ENCODE measurements at regions not wholly inside any gene's neighbourhood (a gene's known extent, or its start where the extent isn't known, plus 50 kb on each side); places are given as distances from the start of the nearest gene placed in this dataset.

DNA sequence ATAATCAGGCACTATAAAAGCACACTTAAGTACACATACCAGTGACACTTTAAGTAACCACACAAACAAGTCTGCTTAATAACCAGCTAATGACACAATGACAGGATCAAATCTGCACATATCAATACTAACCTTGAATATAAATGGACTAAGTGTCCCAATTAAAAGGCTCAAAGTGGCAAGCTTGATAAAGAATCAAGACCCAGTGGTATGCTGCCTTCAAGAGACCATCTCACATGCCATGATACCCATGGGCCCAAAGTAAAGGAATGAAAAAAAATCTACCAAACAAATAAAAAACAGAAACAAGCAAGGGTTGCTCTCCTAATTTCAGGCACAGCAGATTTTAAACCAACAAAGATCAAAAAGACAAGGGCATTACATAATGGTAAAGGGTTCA, 470.4 kb downstream of the TRHDE start:
- Mint-ChIP-seq H3K27ac (no peak overlapping the region), H3K36me3 (ENCODE audit: low read depth) (peaks cover 13% of the 10 kb centered on the region; the same call in 2 of the 3 replicates), H3K27me3 (ENCODE audit: insufficient read depth, low read depth, poor library complexity) (no peaks in the 10 kb centered on the region), H3K4me1 (no peaks in the 10 kb centered on the region; the same call in 2 of the 3 replicates), H3K4me3 (no peak overlapping the region), H3K9me3 (peaks cover 10% of the 10 kb centered on the region)
- Histone ChIP-seq H4K20me1 (replicated peaks; ENCODE audit: insufficient read depth) (no peaks in the 10 kb centered on the region), H3K9me2 (ENCODE audit: insufficient read depth) (peaks cover 13% of the 10 kb centered on the region; the same call in 1 of the 2 replicates), H3F3A (replicated peaks; ENCODE audit: low read depth) (no peaks in the 10 kb centered on the region), H3K4me1 (ENCODE audit: insufficient read depth) (no peaks in the 10 kb centered on the region), H3K36me3 (ENCODE audit: insufficient read depth) (no peaks in the 10 kb centered on the region), H3K79me2 (replicated peaks; ENCODE audit: insufficient read depth) (no peaks in the 10 kb centered on the region), H3K4me2 (no peak overlapping the region), H3K27me3 (ENCODE audit: insufficient read depth) (no peaks in the 10 kb centered on the region), H3K4me3 (no peak overlapping the region), H3K27ac (ENCODE audit: low read depth) (no peak overlapping the region), H2AFZ (no peak overlapping the region)
- ATAC-seq (no peak), DNase-seq (ENCODE audit: low spot score) (no peak)
- no peak for TF ChIP-seq EZH2 (IDR thresholded peaks at IDR 0.05; ENCODE audit: low read depth, unreplicated experiment)
- TF ChIP-seq POLR2AphosphoS5 (IDR thresholded peaks at IDR 0.05; ENCODE audit: low read depth), result no peak
- TF ChIP-seq CREB1 (CRISPR knock-in tag; IDR thresholded peaks at IDR 0.05; ENCODE audit: low read depth), result no peak
- no peak for TF ChIP-seq NANOG (IDR thresholded peaks at IDR 0.05; ENCODE audit: borderline replicate concordance)
- TF ChIP-seq, protein P1, sequence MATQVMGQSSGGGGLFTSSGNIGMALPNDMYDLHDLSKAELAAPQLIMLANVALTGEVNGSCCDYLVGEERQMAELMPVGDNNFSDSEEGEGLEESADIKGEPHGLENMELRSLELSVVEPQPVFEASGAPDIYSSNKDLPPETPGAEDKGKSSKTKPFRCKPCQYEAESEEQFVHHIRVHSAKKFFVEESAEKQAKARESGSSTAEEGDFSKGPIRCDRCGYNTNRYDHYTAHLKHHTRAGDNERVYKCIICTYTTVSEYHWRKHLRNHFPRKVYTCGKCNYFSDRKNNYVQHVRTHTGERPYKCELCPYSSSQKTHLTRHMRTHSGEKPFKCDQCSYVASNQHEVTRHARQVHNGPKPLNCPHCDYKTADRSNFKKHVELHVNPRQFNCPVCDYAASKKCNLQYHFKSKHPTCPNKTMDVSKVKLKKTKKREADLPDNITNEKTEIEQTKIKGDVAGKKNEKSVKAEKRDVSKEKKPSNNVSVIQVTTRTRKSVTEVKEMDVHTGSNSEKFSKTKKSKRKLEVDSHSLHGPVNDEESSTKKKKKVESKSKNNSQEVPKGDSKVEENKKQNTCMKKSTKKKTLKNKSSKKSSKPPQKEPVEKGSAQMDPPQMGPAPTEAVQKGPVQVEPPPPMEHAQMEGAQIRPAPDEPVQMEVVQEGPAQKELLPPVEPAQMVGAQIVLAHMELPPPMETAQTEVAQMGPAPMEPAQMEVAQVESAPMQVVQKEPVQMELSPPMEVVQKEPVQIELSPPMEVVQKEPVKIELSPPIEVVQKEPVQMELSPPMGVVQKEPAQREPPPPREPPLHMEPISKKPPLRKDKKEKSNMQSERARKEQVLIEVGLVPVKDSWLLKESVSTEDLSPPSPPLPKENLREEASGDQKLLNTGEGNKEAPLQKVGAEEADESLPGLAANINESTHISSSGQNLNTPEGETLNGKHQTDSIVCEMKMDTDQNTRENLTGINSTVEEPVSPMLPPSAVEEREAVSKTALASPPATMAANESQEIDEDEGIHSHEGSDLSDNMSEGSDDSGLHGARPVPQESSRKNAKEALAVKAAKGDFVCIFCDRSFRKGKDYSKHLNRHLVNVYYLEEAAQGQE (IDR thresholded peaks at IDR 0.05; ENCODE audit: unreplicated experiment), result no peak
- no peak for TF ChIP-seq JUNB (IDR thresholded peaks at IDR 0.05; ENCODE audit: unreplicated experiment)
- TF ChIP-seq EZH2phosphoT487 (IDR thresholded peaks at IDR 0.05; ENCODE audit: unreplicated experiment), result no peak
- no peak for TF ChIP-seq ZNF331 (CRISPR knock-in tag; IDR thresholded peaks at IDR 0.05; ENCODE audit: low read depth)
- no peak for TF ChIP-seq ZNF114 (CRISPR knock-in tag; IDR thresholded peaks at IDR 0.05)
- TF ChIP-seq, protein P2, sequence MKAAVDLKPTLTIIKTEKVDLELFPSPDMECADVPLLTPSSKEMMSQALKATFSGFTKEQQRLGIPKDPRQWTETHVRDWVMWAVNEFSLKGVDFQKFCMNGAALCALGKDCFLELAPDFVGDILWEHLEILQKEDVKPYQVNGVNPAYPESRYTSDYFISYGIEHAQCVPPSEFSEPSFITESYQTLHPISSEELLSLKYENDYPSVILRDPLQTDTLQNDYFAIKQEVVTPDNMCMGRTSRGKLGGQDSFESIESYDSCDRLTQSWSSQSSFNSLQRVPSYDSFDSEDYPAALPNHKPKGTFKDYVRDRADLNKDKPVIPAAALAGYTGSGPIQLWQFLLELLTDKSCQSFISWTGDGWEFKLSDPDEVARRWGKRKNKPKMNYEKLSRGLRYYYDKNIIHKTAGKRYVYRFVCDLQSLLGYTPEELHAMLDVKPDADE (IDR thresholded peaks at IDR 0.05), result no peak

DNA sequence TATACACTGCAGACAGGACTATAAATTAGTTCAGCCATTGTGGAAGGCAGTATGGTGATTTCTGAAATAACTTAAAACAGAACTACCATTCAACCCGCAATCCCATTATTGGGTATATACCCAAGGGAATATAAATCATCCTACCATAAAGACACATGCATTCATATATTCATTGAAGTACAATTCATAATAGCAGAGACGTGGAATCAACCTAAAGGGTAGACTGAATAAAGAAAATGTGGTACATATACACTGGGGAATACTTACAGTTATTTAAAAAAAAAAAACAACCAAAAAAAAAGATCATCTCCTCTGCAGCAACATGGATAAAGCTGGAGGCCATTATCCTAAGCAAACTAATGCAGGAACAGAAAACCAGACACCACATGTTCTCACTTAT, 473.9 kb downstream of the TRHDE start:
- Histone ChIP-seq H3F3A (replicated peaks; ENCODE audit: low read depth) (no peaks in the 10 kb centered on the region), H3K27me3 (ENCODE audit: insufficient read depth) (no peaks in the 10 kb centered on the region), H3K4me2 (no peak overlapping the region), H3K9me2 (ENCODE audit: insufficient read depth) (peaks cover 16% of the 10 kb centered on the region; the same call in 1 of the 2 replicates), H3K27ac (ENCODE audit: low read depth) (no peak overlapping the region), H3K4me1 (ENCODE audit: insufficient read depth) (no peaks in the 10 kb centered on the region), H4K20me1 (replicated peaks; ENCODE audit: insufficient read depth) (no peaks in the 10 kb centered on the region), H2AFZ (peak overlapping the region; percentile 35; the same call in 1 of the 2 replicates), H3K4me3 (no peak overlapping the region), H3K79me2 (replicated peaks; ENCODE audit: insufficient read depth) (no peaks in the 10 kb centered on the region), H3K36me3 (ENCODE audit: insufficient read depth) (no peaks in the 10 kb centered on the region)
- Mint-ChIP-seq H3K36me3 (ENCODE audit: low read depth) (peaks cover 13% of the 10 kb centered on the region; the same call in 2 of the 3 replicates), H3K27me3 (ENCODE audit: insufficient read depth, low read depth, poor library complexity) (no peaks in the 10 kb centered on the region), H3K4me1 (peaks cover 5% of the 10 kb centered on the region; the same call in 2 of the 3 replicates), H3K4me3 (no peak overlapping the region), H3K27ac (no peak overlapping the region), H3K9me3 (peaks cover 10% of the 10 kb centered on the region)
- ATAC-seq, result no peak
- no peak for DNase-seq (ENCODE audit: low spot score)
- TF ChIP-seq, protein P1 (IDR thresholded peaks at IDR 0.05; ENCODE audit: unreplicated experiment), result no peak
- TF ChIP-seq NANOG (IDR thresholded peaks at IDR 0.05; ENCODE audit: borderline replicate concordance), result no peak
- TF ChIP-seq, protein P2 (IDR thresholded peaks at IDR 0.05), result no peak
- TF ChIP-seq JUNB (IDR thresholded peaks at IDR 0.05; ENCODE audit: unreplicated experiment), result no peak
- TF ChIP-seq STAT1 (IDR thresholded peaks at IDR 0.05; ENCODE audit: unreplicated experiment), result no peak
- TF ChIP-seq, protein P3, sequence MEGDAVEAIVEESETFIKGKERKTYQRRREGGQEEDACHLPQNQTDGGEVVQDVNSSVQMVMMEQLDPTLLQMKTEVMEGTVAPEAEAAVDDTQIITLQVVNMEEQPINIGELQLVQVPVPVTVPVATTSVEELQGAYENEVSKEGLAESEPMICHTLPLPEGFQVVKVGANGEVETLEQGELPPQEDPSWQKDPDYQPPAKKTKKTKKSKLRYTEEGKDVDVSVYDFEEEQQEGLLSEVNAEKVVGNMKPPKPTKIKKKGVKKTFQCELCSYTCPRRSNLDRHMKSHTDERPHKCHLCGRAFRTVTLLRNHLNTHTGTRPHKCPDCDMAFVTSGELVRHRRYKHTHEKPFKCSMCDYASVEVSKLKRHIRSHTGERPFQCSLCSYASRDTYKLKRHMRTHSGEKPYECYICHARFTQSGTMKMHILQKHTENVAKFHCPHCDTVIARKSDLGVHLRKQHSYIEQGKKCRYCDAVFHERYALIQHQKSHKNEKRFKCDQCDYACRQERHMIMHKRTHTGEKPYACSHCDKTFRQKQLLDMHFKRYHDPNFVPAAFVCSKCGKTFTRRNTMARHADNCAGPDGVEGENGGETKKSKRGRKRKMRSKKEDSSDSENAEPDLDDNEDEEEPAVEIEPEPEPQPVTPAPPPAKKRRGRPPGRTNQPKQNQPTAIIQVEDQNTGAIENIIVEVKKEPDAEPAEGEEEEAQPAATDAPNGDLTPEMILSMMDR (conservative IDR thresholded peaks at IDR 0.05; ENCODE audit: low read depth in 2 of 2), result no peak
- no peak for TF ChIP-seq EZH2phosphoT487 (IDR thresholded peaks at IDR 0.05; ENCODE audit: unreplicated experiment)

All from GM23338 (cell line).